Muscle of arm (tissue), 1 donor: ENCODE measurements at regions not wholly inside any gene's neighbourhood (a gene's known extent, or its start where the extent isn't known, plus 50 kb on each side); places are given as distances from the start of the nearest gene placed in this dataset.
A peak's percentile ranks its signal among the peaks of the same experiment; 100 is the strongest.

Source experiments
- DNase-seq: peaks from one replicate; pipeline ENCODE4 v3.0.0-alpha.2; 2013

- peak; percentile 67 for DNase-seq
Measured at GRCh38 chr3:194249323-194250097, 101.6 kb downstream of the CPN2 start.

- DNase-seq = peak; percentile 95
Measured at GRCh38 chr3:194250098-194251002, 100.8 kb downstream of the CPN2 start.

GRCh38 chr3:194251007-194251406, 100.1 kb downstream of the CPN2 start:
- no peak for DNase-seq

- no peak for DNase-seq
Measured at GRCh38 chr3:194251461-194251860, 99.7 kb downstream of the CPN2 start.

GRCh38 chr3:194251891-194252560, 99.1 kb downstream of the CPN2 start:
- no peak for DNase-seq

GRCh38 chr3:194253270-194253669, 97.9 kb downstream of the CPN2 start:
- no peak for DNase-seq

GRCh38 chr3:194254040-194254439, 97.1 kb downstream of the CPN2 start:
- no peak for DNase-seq

GRCh38 chr3:194255252-194256039, 95.7 kb downstream of the CPN2 start:
- peak; percentile 41 for DNase-seq

- DNase-seq = no peak
Measured at GRCh38 chr3:194256040-194256945, 94.8 kb downstream of the CPN2 start.

- DNase-seq = no peak
Measured at GRCh38 chr3:194257151-194257621, 93.9 kb downstream of the CPN2 start.

GRCh38 chr3:194257916-194258668, 93.0 kb downstream of the CPN2 start:
- no peak for DNase-seq

- DNase-seq = no peak
Measured at GRCh38 chr3:194259982-194260766, 91.0 kb downstream of the CPN2 start.

- DNase-seq = no peak
Measured at GRCh38 chr3:194261581-194262063, 89.5 kb downstream of the CPN2 start.

- DNase-seq = no peak
Measured at GRCh38 chr3:194262176-194262924, 88.8 kb downstream of the CPN2 start.

- DNase-seq = no peak
Measured at GRCh38 chr3:194262925-194263305, 88.2 kb downstream of the CPN2 start.

GRCh38 chr3:194264631-194265504, 86.3 kb downstream of the CPN2 start:
- DNase-seq = peak; percentile 51

GRCh38 chr3:194265505-194265892, 85.6 kb downstream of the CPN2 start:
- DNase-seq = peak; percentile 96
